Esophagus muscularis mucosa (tissue), 4 donors: ENCODE measurements at regions not wholly inside any gene's neighbourhood (a gene's known extent, or its start where the extent isn't known, plus 50 kb on each side); places are given as distances from the start of the nearest gene placed in this dataset.

ENCODE experiments used
- DNase-seq: peaks from one replicate; pipeline ENCODE4 v3.0.0-alpha.2; 2017; ENCODE audit errors: extremely low spot score
- H3K27ac ChIP-seq, 4 donors: fragments of 200-600 bp; sonication (generic); replicated peaks in 1 of 4; 1 replicate in 3 of 4; 2 replicates in 1 of 4; pipeline ENCODE4 v1.5.1; 2016 to 2019; ENCODE audit warnings: mild to moderate bottlenecking in 1 of 4
- H3K27me3 ChIP-seq, 4 donors: fragments of 200-600 bp; sonication (generic); one replicate each; pipeline versions ENCODE4 v1.5.1 to v1.6.0; 2016 to 2019
- H3K36me3 ChIP-seq, 4 donors: fragments of 200-600 bp; sonication (generic); one replicate each; pipeline ENCODE4 v1.5.1; 2016 to 2019
- H3K4me1 ChIP-seq, 4 donors: fragments of 200-600 bp; sonication (generic); one replicate each; pipeline ENCODE4 v1.5.1; 2016 to 2019
- H3K4me3 ChIP-seq, 4 donors: fragments of 200-600 bp; sonication (generic); 1 replicate in 2 of 4; 2 replicates in 2 of 4; pipeline ENCODE4 v1.5.1; 2016 to 2019; ENCODE audit warnings: mild to moderate bottlenecking in 4 of 4, moderate library complexity in 1 of 4
- H3K9me3 ChIP-seq, 4 donors: fragments of 200-600 bp; sonication (generic); 1 replicate in 3 of 4; 2 replicates in 1 of 4; pipeline ENCODE4 v1.5.1; 2016 to 2019
- EP300 ChIP-seq: sonication (generic); formaldehyde crosslinking; IDR thresholded peaks from one replicate; pipeline ENCODE4 v1.6.1; 2017; ENCODE audit warnings: antibody characterized with exemption
- POLR2A ChIP-seq: fragments of 450-650 bp; IDR thresholded peaks from one replicate; pipeline ENCODE4 v1.6.1; 2017; ENCODE audit warnings: antibody characterized with exemption, moderate library complexity, mild to moderate bottlenecking, low read depth
- POLR2AphosphoS5 ChIP-seq, 2 donors: sonication (generic); formaldehyde crosslinking; IDR thresholded peaks; one replicate each; pipeline ENCODE4 v1.6.1; 2017; ENCODE audit warnings: antibody characterized with exemption in 2 of 2
- WGBS: methylation state at CpG from one replicate; pipeline ENCODE4 v1.1.5; 2018; 5-methylcytosine and 5-hydroxymethylcytosine counted together
- intact Hi-C: fragments of 100-400 bp; cut with DNase I; formaldehyde crosslinking; loops from one replicate; pipeline ENCODE4 v1.15.1; 2023
- TF ChIP-seq, protein P1 (sequence below), 3 experiments: fragments of 200-600 bp in 2 of 3; fragments of 450-650 bp in 1 of 3; sonication (generic) in 2 of 3; IDR thresholded peaks; one replicate each; pipeline ENCODE4 v1.5.1; 2017 to 2019; ENCODE audit warnings: antibody characterized with exemption in 3 of 3, mild to moderate bottlenecking in 2 of 3, moderate library complexity in 1 of 3

DNA sequence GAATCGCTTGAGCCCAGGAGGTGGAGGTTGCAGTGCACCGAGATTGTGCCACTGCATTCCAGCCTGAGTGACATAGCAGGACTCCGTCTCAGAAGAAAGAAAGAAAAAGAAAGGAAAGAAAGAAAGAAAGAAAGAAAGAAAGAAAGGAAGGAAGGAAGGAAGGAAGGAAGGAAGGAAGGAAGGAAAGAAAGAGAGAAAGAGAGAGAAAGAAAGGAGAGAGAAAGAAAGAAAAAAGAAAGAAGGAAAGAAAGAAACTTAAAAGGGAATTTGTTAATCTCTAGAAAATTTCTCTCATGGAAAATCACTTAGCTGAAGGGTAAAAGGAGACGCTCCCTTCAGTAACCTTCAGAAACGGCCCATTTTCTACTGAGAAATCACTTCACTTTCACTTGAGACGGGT lies 279.5 kb upstream of the KLF6 start:
- no peak for DNase-seq
- H3K4me1 ChIP-seq: peaks cover 14 to 18% (median 17%) of the 10 kb centered on the region in 4 donors
- H3K27me3 ChIP-seq: no peaks in the 10 kb centered on the region
- H3K9me3 ChIP-seq: no peaks in the 10 kb centered on the region
- H3K36me3 ChIP-seq: no peaks in the 10 kb centered on the region
- intact Hi-C loops: loop anchor here (10.0 kb wide), 1 partner anchor 590 kb away; no protein-coding TSS in a partner anchor
- H3K4me3 ChIP-seq: no peak overlapping the region
- H3K27ac ChIP-seq: no peak overlapping the region
- 97% methylated on average over 6 of the region's 6 CpGs for WGBS
- TF ChIP-seq POLR2A: no peak
- TF ChIP-seq POLR2AphosphoS5 (IDR thresholded peaks at IDR 0.05): no peak
- no peak for TF ChIP-seq EP300
- TF ChIP-seq, protein P1, sequence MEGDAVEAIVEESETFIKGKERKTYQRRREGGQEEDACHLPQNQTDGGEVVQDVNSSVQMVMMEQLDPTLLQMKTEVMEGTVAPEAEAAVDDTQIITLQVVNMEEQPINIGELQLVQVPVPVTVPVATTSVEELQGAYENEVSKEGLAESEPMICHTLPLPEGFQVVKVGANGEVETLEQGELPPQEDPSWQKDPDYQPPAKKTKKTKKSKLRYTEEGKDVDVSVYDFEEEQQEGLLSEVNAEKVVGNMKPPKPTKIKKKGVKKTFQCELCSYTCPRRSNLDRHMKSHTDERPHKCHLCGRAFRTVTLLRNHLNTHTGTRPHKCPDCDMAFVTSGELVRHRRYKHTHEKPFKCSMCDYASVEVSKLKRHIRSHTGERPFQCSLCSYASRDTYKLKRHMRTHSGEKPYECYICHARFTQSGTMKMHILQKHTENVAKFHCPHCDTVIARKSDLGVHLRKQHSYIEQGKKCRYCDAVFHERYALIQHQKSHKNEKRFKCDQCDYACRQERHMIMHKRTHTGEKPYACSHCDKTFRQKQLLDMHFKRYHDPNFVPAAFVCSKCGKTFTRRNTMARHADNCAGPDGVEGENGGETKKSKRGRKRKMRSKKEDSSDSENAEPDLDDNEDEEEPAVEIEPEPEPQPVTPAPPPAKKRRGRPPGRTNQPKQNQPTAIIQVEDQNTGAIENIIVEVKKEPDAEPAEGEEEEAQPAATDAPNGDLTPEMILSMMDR (IDR thresholded peaks at IDR 0.05): no peak

DNA sequence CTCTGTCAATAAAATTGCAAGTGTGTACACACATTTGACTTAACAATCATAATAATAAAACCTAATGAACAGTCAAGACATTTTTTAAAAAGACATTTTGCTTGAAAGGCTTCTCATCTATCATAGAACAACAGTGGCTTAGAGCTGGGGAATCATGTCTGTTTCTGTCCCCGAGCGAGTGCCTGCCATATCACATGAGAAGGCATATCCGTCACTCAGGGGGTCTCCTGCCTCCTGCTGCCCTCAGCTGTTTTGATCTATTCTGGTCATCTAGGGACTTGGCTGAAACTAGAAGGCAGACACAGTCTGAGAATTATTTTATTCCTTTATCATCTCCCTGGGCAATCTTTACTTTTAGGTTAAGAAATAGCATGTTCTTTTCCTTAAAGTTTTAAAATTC lies 278.7 kb upstream of the KLF6 start:
- no peak overlapping the region for H3K4me3 ChIP-seq
- intact Hi-C loops: loop anchor here (10.0 kb wide), 1 partner anchor 591 kb away; no protein-coding TSS in a partner anchor
- no peak for TF ChIP-seq POLR2A
- TF ChIP-seq, protein P1 (IDR thresholded peaks at IDR 0.05): no peak
- no peak for DNase-seq
- H3K4me1 ChIP-seq: peaks cover 13 to 18% (median 16%) of the 10 kb centered on the region in 4 donors
- H3K36me3 ChIP-seq: no peaks in the 10 kb centered on the region
- no peaks in the 10 kb centered on the region for H3K9me3 ChIP-seq
- WGBS: 98% methylated on average over 3 of the region's 3 CpGs
- no peaks in the 10 kb centered on the region for H3K27me3 ChIP-seq
- H3K27ac ChIP-seq: no peak overlapping the region

DNA sequence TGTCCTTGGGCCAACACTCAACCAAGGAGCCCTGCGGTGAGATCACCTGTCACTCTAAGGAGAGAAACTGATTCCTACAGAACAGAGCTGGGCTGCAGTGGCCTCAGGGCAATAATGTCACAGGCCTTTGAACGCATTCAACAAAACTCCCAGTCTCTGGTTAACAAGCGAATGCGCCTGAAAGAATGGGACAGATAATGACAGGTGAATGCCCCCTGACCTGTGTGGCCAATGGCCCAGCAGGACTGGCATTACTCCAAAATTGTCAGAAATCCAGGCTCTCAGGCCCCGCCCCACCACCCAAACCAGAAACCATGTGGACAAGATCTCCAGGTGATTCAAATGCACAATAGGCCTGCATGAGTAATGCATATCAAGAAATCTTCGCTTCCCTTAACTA lies 277.7 kb upstream of the KLF6 start:
- no peak overlapping the region for H3K4me3 ChIP-seq
- 97% methylated on average over 6 of the region's 6 CpGs for WGBS
- no peak for DNase-seq
- H3K27ac ChIP-seq: peak overlapping the region; percentile 56 to 79 (median 68)
- peaks cover 13 to 18% (median 16%) of the 10 kb centered on the region in 4 donors for H3K4me1 ChIP-seq
- intact Hi-C loops: loop anchor here (10.0 kb wide), 1 partner anchor 592 kb away; no protein-coding TSS in a partner anchor
- no peaks in the 10 kb centered on the region for H3K9me3 ChIP-seq
- no peak for TF ChIP-seq POLR2A
- no peak for TF ChIP-seq EP300
- no peak for TF ChIP-seq POLR2AphosphoS5 (IDR thresholded peaks at IDR 0.05)
- TF ChIP-seq, protein P1 (IDR thresholded peaks at IDR 0.05): no peak
- no peaks in the 10 kb centered on the region for H3K27me3 ChIP-seq
- H3K36me3 ChIP-seq: no peaks in the 10 kb centered on the region

DNA sequence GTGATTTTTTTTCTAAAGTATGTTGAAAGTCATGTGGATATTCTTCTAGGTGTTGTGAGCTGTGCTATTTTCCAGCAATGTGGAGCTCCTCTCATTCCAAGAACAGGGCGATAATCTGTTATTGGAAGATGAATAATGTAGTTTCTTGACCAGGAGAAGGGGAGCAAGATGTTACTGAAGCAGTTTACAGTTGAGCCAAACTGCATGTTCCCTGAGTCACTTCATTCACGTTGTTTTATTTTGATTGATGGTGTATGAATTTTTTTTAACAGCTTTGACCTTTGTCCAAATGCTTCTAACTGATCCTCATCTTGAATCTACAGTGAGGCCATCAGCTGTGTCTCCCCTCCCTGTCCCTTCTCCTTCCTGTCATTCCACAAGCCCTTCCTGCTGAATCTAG lies 277.1 kb upstream of the KLF6 start:
- TF ChIP-seq POLR2AphosphoS5 (IDR thresholded peaks at IDR 0.05): peak in 1 of 2 donors; percentile 52
- TF ChIP-seq, protein P1 (IDR thresholded peaks at IDR 0.05): no peak
- peak; percentile 21 for TF ChIP-seq EP300
- no peak for DNase-seq
- Histone ChIP-seq H3K27me3 (no peaks in the 10 kb centered on the region), H3K36me3 (no peaks in the 10 kb centered on the region), H3K4me3 (no peak overlapping the region), H3K9me3 (no peaks in the 10 kb centered on the region), H3K27ac (peak overlapping the region; percentile 56 to 79 (median 68)), H3K4me1 (peaks cover 13 to 18% (median 16%) of the 10 kb centered on the region in 4 donors)
- intact Hi-C loops: loop anchor here (10.0 kb wide), 1 partner anchor 593 kb away; no protein-coding TSS in a partner anchor
- WGBS: 31% methylated on average over 2 of the region's 2 CpGs

DNA sequence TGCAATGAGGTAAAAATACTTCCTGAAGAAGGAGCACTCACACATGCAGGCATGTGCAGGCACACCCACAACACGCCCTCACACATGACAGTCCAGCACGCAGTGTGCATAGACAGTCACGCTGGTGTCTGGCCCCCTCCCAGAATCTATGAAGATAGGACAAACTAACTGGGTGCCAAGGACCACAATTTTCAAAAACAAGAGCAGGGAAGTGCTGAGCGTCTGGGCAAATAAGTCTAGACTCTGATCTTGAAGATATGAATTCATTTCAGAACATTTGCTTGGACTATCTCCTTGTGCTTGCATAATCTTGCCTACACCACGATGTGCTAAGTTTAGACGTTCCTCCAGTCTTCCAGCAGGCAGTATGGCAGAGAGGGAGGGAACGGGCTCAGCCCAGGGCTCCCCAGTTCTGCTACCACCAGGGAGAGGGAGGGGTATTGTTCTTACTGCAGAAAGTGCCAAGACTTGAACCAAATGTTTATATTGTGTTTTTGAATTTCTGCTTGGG lies 276.5 kb upstream of the KLF6 start:
- DNase-seq: no peak
- H3K27ac ChIP-seq: peak overlapping the region; percentile 56 to 79 (median 68)
- TF ChIP-seq EP300: no peak
- TF ChIP-seq, protein P1 (IDR thresholded peaks at IDR 0.05): no peak
- TF ChIP-seq POLR2AphosphoS5 (IDR thresholded peaks at IDR 0.05): peak; percentile 62 to 66
- TF ChIP-seq POLR2A: no peak
- peaks cover 13 to 18% (median 16%) of the 10 kb centered on the region in 4 donors for H3K4me1 ChIP-seq
- no peak overlapping the region for H3K4me3 ChIP-seq
- no peaks in the 10 kb centered on the region for H3K27me3 ChIP-seq
- 56% methylated on average over 7 of the region's 7 CpGs for WGBS
- no peaks in the 10 kb centered on the region for H3K36me3 ChIP-seq
- H3K9me3 ChIP-seq: no peaks in the 10 kb centered on the region
- intact Hi-C loops: loop anchor here (10.0 kb wide), 1 partner anchor 593 kb away; no protein-coding TSS in a partner anchor
